ENCODE measurements at regions not wholly inside any gene's neighbourhood (a gene's known extent, or its start where the extent isn't known, plus 50 kb on each side); places are given as distances from the start of the nearest gene placed in this dataset.
"Not testable (repeated sequence)": the region's sequence is repeated elsewhere in the genome, so short reads cannot be mapped to it uniquely, and the experiment has no call there.

DNA sequence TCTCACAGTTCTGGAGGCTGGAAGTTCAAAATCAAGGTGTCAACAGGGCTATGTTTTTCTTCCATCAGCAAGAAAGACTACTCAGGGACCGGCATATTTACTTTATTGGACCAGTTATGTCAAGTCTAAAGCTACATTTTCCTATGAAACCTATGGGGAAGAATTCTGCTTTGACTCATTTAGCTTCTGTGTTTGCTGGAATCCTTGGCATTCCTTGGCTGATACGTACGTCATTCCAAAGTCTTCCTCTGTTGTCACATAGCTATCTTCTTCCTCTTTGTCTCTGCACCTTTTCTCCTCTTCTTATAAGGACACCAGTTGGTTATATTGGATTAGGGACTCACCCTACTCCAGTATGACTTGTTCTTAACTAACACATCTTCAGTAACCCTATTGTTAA, 137.4 kb upstream of the FBXO11 start:
- no peak for DNase-seq (ENCODE audit: low spot score)

DNA sequence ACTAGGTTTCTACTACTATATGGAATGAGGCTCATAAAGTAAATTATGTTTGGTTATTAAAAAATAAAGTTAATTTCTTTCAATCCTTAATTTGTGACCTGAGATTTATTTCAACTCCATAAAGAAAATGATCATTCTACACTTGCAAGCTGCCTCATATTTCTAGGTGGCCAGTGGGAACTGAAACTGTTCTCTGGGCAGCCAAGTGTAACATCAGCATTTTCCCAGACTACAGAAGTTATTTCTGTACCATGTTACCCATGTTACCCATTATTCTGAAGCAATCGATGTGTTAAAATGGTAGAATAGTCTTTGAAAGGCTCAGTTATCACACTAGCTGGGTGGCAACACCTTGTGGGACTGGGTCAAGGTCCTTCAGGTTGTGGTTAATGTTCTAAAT, 139.3 kb upstream of the FBXO11 start:
- no peak for DNase-seq (ENCODE audit: low spot score)

DNA sequence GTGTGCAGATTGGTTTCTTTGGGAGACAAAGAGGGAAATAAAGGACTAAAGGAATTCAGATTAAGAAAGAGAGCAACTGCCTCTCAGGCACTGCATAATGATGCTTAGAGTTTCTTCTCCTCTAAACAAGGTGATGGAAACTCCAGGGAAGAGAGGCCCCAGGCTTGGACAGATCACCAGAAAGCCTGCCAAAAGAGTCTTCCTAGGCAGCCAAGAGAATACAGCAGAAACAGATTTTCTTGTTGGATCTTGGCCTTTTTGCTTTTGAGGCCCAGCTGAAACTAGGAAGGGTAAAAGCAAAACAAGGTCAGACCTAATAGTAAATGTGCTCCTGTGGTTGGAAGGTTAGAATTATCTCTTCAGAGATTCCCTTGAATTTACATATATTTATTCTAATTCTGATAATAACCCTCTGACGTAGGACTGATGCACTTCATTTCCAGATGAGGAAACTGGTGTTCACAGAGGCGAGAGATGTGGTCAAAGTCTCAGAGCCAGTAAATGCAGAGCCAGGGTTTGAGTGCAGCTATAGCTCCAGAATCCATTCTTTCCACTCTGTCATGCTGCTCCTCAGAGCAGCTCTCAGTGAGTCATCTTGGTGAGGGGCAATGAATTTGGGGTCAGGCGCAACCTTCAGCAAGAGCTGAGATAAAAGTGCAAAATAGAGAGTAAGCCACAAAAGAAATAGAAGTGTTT, 142.3 kb upstream of the FBXO11 start:
- DNase-seq (ENCODE audit: low spot score): no peak

DNA sequence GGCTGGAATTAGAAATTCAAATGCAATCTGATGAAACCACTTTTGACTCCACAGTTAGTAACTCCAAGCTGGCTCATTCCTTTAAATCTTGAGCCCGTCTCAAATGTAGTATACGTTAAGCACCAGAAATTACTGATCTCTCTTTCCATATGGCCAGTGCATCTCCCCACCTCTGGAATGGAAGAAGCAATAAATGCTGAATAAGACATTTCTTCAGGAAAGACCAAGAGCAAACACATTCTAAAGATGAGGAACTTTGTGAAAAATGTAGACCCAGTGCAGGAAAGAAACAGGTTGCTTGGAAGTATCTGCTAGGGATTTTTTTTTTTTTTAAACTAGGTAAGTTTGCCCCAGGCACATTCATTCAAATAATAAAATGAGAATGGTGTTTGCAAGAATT, 143.1 kb upstream of the FBXO11 start:
- DNase-seq (ENCODE audit: low spot score): no peak

DNA sequence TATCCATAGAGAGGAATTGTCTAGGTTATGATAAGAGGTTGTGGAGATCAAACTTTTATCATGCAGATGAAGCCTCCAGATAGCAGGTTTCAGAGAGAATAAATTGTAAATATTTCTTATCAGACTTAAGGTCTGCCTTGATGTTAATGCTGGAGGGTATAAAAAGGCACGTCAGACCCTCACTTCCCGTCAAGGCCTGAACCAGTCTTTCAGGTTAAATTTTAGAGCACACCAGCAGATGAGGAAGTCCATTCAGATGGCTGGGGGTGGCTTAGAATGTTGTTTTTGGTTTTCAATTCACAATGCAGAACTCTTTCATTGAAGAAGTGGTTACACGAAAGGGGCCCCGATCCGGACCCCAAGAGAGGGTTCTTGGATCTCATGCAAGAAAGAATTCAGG, 144.4 kb upstream of the FBXO11 start:
- DNase-seq (ENCODE audit: low spot score): no peak

DNA sequence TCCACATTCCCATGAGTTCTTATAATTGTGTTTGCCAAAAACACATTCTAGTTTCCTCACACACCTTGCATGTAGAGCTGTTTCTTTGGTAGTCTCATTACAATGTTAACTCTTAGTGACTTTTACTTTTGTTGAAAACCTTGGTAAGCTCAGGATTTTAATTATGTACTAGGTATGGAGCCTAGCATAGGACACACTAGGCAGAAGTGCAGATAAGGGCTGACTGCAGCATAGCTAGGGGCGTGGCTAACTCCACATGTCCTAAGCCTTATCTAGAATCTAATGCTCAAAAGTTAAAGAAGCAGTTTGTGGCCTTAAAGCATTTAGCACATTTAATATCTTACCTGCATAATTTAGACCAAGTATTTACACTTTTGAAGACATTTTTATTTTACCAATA, 153.7 kb upstream of the FBXO11 start:
- peak; percentile 35 for DNase-seq (ENCODE audit: low spot score)

DNA sequence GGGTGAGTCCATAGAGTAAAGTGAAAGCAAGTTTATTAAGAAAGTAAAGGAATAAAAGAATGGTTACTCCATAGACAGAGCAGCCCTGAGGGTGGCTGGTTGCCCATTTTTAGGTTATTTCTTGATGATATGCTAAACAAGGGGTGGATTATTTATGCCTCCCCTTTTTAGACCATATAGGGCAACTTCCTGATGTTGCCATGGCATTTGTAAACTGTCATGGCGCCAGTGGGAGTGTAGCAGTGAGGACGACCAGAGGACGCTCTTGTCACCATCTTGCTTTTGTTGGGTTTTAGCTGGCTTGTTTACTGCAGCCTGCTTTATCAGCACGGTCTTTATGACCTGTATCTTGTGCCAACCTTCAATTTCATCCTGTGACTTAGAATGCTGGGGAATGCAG, 155.4 kb upstream of the FBXO11 start:
- DNase-seq (ENCODE audit: low spot score): not testable (repeated sequence)

DNA sequence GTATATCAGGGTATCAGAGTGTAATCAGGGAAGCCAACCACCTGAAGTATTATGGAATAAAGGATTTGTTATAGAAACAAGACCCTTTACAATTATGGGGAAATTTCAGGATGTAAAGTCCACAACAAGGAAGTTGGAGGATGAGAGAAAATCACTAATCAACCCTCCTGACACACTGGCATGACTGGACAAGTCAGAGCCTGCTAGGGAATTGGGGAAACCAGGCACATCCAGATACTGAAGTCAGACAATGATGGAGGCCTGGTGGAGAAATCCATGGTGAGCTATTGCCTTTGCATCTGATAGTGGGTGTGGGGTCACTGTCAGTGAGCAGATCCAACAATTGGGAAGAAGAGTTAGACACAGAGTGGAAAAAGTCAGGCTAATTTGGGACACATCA, 158.8 kb upstream of the FBXO11 start:
- no peak for DNase-seq (ENCODE audit: low spot score)

DNA sequence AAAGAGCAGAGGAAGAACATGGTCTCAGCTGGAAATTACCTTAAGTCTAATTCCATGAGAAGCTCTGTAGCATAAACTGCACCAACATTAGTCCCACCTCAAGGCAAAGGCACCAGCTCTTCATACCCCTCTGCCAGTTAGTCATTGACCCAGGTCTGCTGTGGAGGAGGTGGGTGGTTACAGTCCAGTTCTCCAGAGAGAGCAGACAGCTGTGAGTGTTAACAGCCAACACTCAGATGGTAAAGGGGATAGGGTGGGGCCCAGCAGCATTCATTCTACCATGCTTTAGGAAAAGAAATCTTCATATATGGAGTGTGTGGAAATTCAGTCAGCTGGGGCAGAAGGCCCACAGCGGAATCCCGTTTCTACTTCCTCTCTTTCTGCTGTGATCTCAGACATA, 159.7 kb upstream of the FBXO11 start:
- peak; percentile 5 for DNase-seq (ENCODE audit: low spot score)

DNA sequence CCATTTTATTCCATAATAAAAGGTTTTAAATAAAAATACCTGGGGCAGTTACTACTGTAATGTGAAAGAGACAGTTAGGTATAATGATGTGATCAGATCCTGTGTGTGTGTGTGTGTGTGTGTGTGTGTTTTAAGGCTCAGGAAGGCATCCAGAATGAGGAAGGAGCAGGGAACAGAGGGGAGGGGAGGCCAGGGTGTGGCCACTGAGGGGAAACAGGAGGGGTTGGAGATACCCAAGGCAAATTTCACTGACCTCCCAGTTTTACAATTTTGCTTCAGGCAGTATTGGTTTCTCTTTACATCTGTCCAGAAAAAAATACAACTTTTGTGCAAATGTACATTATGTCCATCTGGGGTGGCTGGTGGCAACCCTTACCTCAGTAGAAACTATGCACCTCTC, 163.5 kb upstream of the FBXO11 start:
- no peak for DNase-seq (ENCODE audit: low spot score)

DNA sequence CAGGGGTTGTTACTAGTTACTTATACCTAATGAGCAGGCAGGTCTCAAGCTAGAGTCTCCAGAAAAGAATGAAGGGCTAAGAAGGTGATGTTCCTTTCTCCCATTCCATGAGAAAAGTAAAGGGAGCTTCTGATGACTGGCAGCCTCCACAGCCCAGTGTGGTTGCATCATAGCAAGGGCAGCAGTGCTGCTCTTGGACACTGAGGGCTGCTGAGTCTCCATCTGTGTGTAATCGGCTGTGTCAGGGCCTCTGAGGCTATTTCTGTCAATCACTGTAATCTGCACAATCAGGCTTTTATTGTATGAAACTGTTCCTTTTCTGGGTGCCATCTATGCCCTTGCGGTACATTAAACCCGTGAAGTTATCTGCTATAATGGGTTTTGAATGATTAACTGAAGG, 164.1 kb upstream of the FBXO11 start:
- DNase-seq (ENCODE audit: low spot score): no peak

DNA sequence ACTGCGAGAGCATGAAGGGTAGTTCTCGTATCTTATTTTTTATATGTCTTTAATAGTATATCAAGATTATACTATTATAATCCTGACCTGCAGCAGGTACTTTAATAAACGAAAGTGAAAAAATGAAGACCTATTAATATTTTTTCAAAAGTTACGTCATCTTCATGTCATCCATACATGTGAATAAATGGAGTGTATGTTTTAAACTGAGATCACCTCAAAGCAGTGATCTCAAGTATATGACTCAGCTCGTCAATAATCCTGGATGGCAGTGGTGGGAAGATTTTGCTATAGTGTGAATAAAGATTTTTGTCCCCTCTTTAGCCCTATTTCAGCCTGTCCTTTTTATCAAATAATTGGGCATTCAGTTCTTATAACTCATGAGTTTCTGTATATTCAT, 166.3 kb upstream of the FBXO11 start:
- no peak for DNase-seq (ENCODE audit: low spot score)

DNA sequence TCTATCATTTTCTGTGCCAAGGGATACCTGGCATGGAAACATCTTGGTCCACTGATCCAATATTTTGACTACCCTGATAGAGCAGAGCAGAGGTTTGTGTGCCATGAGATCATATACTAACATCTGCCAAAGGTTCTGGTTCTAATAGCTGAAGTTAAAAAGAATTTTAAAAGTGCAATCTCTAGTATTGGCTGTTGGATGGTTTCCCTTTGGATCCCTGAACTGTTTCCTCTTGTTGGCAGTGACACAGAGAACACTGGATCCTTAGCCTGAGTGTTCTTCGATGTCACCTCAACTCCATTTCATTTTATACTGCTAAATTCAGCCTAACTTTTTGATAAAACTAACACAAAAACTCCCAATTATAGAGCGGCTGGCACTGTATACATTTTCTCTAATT, 169.3 kb upstream of the FBXO11 start:
- DNase-seq (ENCODE audit: low spot score): no peak

DNA sequence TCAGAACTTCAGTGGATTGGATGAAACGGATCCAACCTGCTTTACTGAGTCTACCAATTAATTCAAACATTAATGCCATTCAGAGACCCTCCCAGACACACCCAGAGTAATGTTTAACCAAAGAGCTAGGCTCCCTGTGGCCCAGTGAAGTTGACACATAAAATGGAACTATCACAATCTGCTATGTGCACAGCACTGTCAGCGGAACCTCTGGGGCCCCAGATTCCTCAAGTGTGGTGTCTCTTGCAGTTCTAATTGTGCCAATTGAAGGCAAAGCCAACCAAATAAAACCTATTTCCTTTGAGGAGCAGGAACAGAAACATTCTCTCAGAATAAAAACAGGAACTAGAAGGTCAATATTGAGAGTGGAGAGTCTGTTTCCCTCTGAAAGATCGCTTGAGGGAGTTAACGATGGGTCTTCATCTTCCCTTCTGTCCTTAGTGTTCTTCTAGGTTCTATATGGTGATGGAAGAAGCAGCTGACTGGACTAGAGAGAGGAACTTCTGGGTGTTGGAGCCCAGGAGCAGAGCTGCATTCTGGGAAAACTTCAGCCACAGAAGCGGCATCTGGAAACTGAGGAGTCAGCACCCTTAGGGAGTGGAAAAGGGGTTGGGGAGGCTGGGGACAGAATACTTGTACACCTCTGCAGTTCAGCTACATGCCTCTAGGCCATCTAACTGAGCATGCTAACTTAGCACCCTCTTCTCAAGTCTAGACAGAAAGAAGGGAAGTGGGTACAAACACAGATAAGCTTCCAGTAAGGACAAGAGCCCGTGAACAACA, 174.4 kb upstream of the FBXO11 start:
- DNase-seq (ENCODE audit: low spot score): no peak

DNA sequence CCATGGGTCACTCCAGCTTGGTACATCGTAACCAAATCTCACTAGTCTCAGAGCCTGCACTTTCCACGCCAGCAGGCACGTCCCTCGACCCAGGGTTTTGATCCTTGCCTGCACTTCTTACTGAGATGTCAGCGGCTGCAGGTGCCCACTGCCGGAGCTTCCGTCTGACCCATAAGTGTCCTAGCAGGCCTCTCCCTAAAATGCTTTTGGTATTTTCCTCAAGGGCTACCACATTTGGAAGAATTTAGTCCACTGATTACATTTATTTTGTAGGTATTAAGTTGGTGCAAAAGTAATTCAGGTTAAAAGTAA, 175.0 kb upstream of the FBXO11 start:
- DNase-seq (ENCODE audit: low spot score): no peak

DNA sequence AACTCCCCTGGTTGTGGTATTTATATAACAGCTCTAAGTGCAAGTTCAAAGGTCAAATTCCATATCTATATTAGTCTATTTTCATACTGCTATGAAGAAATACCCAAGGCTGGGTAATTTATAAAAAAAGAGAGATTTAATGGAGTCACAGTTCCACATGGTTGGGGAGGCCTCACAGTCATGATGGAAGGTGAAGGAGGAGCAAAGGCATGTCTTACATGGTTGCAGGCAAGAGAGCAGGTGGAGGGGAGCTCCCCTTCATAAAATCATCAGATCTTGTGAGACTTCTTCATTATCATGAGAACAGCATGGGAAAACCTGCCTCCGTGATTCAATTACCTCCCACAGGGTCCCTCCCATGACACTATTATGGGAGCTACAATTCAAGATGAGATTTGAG, 179.6 kb upstream of the FBXO11 start:
- no peak for DNase-seq (ENCODE audit: low spot score)

DNA sequence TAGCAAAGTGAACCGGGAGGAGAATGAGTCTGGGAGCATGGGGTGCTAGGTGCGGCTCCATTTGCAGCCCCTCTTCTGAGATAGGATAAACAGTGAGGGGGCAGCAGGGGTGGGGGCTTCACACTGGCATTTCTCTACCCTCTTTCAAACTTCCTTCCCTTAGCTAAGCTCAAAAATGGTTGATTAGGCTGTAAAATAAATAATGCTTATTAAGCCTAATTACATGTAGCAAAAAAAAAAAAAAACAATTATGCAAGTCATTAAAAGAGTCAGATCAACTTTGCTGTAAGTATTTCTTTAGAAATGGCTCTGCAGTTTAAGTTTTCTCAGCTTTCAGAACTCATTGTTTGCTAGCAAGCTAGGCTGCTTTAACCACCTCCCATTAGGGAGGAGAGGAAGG, 182.7 kb upstream of the FBXO11 start:
- no peak for DNase-seq (ENCODE audit: low spot score)

DNA sequence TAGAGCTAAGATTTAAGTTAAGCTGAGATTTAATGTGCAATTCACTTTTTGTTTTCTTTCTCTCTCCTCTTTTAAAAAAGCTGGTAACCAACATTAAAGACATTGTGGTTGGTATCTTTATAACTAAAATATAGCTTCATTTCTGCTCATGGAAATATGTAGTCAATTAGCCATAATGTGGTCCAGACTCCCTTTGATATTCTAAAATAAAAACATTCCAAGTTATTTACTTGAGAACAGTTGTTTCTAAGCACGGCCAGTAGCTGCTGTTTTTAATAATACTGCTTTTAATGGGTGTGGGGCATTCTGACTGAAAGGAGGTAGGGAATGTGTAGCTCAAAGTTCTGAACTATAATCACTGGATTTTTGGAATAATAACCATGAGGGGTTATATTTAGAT, 183.3 kb upstream of the FBXO11 start:
- DNase-seq (ENCODE audit: low spot score): no peak

DNA sequence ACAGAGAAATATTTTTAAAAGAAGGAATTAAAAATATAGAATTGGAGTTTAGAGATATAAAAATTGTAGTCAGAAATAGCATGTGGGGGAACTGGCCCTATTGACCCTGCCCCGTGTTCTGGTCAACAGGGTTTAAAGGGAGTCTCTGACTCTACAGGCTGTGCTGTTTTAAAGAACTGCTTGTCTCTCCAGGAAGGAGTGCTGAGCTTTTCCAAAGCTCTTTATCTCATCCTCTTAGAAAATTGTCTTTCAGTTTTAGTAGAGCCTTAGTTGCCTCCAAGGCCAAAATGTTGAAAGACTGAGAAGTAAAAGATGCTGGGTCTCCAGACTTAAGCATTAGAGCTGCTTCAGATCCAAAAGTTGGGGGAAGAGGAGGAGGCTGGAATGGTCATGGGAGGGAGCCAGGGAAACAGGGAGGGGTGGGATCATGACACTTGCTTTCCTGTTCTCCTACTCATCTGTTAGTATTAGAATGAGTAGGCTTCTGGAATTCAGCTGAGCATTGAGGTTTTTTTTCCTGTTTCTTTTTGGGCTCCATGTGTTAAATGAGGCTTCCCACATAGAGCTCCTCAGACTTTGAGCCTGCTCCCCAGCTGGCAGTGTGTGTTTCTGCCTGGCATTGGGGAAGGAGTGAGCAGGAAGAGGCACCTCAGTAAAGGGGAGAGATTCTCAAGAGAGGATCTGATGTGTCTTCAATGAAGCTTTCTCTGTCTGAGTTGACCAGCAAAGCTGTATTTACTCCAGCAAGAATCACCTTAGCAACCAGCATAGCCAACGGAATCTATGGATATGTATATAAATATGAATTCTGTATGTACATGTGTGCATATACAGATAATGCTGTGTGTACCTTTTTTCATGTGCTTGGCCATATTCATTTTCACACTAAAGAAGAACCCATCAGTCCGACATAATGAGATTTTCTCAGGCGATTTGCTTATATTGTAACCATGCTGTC, 186.8 kb upstream of the FBXO11 start:
- DNase-seq (ENCODE audit: low spot score): no peak

DNA sequence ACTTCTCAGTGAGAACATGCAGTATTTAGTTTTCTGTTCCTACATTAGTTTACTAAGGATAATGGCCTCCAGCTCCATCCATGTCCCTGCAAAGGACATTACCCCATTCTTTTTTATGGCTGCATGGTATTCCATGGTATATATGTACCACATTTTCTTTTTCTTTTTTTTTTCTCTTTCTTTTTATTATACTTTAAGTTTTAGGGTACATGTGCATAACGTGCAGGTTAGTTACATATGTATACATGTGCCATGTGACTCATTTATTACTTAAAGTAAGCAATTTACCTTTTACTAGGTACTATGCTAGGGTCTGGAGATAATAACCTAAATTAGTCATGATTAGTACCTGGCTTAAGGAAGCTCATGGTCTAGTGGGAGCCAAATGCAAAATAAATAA, 190.5 kb upstream of the FBXO11 start:
- not testable (repeated sequence) for DNase-seq (ENCODE audit: low spot score)

DNA sequence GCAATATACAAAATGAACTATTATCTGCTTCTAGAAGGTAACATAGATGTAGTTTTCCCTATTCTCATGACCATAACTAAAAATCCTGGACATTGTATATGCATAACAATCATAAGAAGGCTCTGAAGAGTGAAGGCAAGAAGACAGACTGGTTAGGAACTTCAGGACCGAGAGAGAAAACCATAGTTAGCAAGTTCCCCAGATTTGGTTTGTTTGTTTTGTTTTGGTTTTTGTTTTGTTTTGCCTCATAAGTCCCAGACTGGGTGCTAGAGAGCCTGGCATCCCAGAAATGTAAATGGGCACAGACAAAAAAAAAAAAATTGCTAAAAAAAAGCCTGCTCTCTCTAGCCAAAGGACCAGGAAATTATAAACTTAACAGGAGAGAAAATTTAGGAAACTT, 192.2 kb upstream of the FBXO11 start:
- no peak for DNase-seq (ENCODE audit: low spot score)

DNA sequence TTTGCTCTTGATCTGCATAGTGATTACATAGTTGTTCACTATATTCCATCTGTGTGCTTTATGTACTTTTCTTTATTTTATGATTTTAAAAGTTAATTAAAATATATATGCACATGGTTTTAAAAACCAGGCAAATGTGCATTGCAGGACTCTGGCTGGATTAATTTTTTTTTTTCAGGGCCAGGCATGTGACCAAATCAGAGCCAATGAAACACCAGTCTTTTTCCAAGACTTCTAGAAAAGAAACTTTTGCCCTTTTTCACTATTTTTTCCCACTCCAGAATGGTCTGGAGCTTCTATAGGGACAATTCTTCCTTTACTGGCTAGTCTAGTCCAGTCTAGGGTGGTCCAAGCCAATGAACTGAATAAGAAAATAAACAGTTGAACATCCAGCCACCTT, 198.1 kb upstream of the FBXO11 start:
- no peak for DNase-seq (ENCODE audit: low spot score)

DNA sequence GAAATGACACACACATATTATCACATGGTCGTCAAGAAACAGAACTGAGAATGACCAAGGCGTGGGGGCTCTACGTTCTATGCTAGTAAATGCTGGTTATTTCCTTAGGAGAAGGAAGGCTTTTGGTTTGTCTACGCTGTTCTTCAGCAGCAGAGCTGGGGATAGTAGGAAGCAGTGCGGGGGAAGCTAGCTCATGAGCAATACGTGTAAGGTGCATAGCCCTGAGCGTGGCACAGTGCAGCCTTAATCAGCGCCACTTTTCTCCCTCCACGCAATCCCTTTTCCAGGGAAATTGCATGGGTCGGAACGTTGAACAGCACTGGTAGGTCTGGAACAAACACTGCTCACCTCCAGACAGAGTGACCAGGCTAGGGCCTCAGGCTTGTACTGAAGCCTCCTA, 199.6 kb upstream of the FBXO11 start:
- no peak for DNase-seq (ENCODE audit: low spot score)

All from hematopoietic multipotent progenitor cell treated with erythropoietin and hydrocortisone succinate and interleukin-3 and kit ligand, for 15 days (in vitro differentiated cells).